HG02981 (cell line): ENCODE measurements at regions not wholly inside any gene's neighbourhood (a gene's known extent, or its start where the extent isn't known, plus 50 kb on each side); places are given as distances from the start of the nearest gene placed in this dataset.

Experiments used
- ATAC-seq: cut with Tn5 transposase; IDR thresholded peaks from one replicate; pipeline ENCODE4 v1.9.1; 2021; ENCODE audit warnings: mild to moderate bottlenecking, moderate library complexity; ENCODE audit not compliant: unreplicated experiment

- no peak for ATAC-seq
Measured at GRCh38 chr9:99282406-99282805, 60.3 kb downstream of the SEC61B start.

- ATAC-seq: no peak
Measured at GRCh38 chr9:99285965-99286364, 63.9 kb downstream of the SEC61B start.

- no peak for ATAC-seq
Measured at GRCh38 chr9:99286536-99286935, 64.5 kb downstream of the SEC61B start.

GRCh38 chr9:99287641-99288040 is 65.6 kb downstream of the SEC61B start:
- no peak for ATAC-seq

GRCh38 chr9:99288830-99289229 is 66.7 kb downstream of the SEC61B start:
- no peak for ATAC-seq

GRCh38 chr9:99294850-99295461 is 72.9 kb downstream of the SEC61B start:
- ATAC-seq: no peak

- no peak for ATAC-seq
Measured at GRCh38 chr9:99296291-99296951, 74.3 kb downstream of the SEC61B start.

GRCh38 chr9:99298614-99299013 is 76.5 kb downstream of the SEC61B start:
- ATAC-seq: no peak

- ATAC-seq: no peak
Measured at GRCh38 chr9:99299211-99300102, 77.4 kb downstream of the SEC61B start.

- no peak for ATAC-seq
Measured at GRCh38 chr9:99300103-99300439, 78.0 kb downstream of the SEC61B start.

GRCh38 chr9:99300603-99301002 is 78.5 kb downstream of the SEC61B start:
- ATAC-seq: no peak

GRCh38 chr9:99303177-99303576 is 81.1 kb downstream of the SEC61B start:
- no peak for ATAC-seq

GRCh38 chr9:99305124-99305523 is 83.0 kb downstream of the SEC61B start:
- no peak for ATAC-seq

- no peak for ATAC-seq
Measured at GRCh38 chr9:99305820-99306811, 84.0 kb downstream of the SEC61B start.

- no peak for ATAC-seq
Measured at GRCh38 chr9:99307851-99308250, 85.8 kb downstream of the SEC61B start.

GRCh38 chr9:99309141-99309939 is 87.3 kb downstream of the SEC61B start:
- no peak for ATAC-seq

GRCh38 chr9:99312736-99313135 is 90.7 kb downstream of the SEC61B start:
- no peak for ATAC-seq

GRCh38 chr9:99319048-99319447 is 97.0 kb downstream of the SEC61B start:
- no peak for ATAC-seq

GRCh38 chr9:99322299-99322698 is 100.2 kb downstream of the SEC61B start:
- ATAC-seq: no peak
